ENCODE measurements at regions not wholly inside any gene's neighbourhood (a gene's known extent, or its start where the extent isn't known, plus 50 kb on each side); places are given as distances from the start of the nearest gene placed in this dataset.

DNA sequence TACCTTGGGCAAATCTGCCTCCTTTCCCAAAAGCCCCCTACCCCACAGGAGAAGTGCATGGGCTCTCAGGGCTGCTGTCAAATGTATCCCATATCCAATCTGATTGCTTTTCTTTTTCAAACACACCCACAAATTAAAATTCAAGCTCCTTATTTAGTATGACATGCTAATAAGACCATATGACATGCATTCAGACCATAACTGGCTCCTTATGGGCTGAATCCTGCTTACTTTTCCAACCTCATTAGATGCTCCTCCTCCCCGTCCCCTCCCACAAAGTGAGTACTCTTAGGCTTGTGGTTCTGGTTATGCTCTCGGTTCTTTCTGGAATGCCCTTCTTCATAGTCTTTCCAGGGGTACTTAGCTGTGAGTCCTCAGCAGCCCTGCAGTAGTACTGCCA lies 59.0 kb upstream of the TOM1L1 start:
- no peaks in the 10 kb centered on the region for H3K27me3 ChIP-seq (ENCODE audit: insufficient read depth, low read depth)
- H3K36me3 ChIP-seq (ENCODE audit: insufficient read depth) = no peaks in the 10 kb centered on the region
- H2AFZ ChIP-seq (ENCODE audit: low read depth) = no peak overlapping the region
- H3K27ac ChIP-seq = no peak overlapping the region
- H4K20me1 ChIP-seq (ENCODE audit: insufficient read depth) = no peaks in the 10 kb centered on the region
- H3K9ac ChIP-seq = no peak overlapping the region
- H3K4me1 ChIP-seq (ENCODE audit: low read depth, poor library complexity, severe bottlenecking) = no peaks in the 10 kb centered on the region
- TF ChIP-seq CTCF (conservative IDR thresholded peaks at IDR 0.05; ENCODE audit: low read depth, low read length) = no peak
- no peaks in the 10 kb centered on the region for H3K79me2 ChIP-seq (ENCODE audit: insufficient read depth, low read depth)
- H3K4me3 ChIP-seq (IDR thresholded peaks at IDR 0.05; ENCODE audit: insufficient read depth, low read depth, low read length) = no peak overlapping the region
- no peak overlapping the region for H3K4me2 ChIP-seq

DNA sequence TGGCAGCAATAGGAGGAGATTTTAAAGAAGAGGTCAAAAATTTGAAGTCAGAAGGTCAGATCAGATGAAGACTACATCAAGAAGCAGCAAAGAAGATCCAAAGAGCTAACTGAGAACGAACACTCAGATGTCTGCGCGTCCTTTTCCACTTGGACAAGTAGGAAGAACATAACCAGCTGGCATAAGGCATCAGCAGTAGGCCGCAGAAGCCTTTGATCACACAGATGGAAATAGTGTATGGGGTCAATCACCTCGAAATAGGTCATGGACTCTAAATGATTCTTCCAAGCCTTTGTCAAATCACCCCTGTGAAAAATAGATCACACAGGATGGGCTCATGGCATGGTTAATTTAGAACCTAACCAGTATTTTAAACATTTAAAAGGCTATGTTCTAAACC lies 56.4 kb upstream of the TOM1L1 start:
- H3K4me1 ChIP-seq (ENCODE audit: low read depth, poor library complexity, severe bottlenecking) = no peaks in the 10 kb centered on the region
- no peaks in the 10 kb centered on the region for H3K79me2 ChIP-seq (ENCODE audit: insufficient read depth, low read depth)
- no peak for TF ChIP-seq CTCF (conservative IDR thresholded peaks at IDR 0.05; ENCODE audit: low read depth, low read length)
- H3K27me3 ChIP-seq (ENCODE audit: insufficient read depth, low read depth) = no peaks in the 10 kb centered on the region
- no peaks in the 10 kb centered on the region for H4K20me1 ChIP-seq (ENCODE audit: insufficient read depth)
- H3K9ac ChIP-seq = no peak overlapping the region
- no peak overlapping the region for H3K27ac ChIP-seq
- no peaks in the 10 kb centered on the region for H3K36me3 ChIP-seq (ENCODE audit: insufficient read depth)
- no peak overlapping the region for H2AFZ ChIP-seq (ENCODE audit: low read depth)
- no peak overlapping the region for H3K4me3 ChIP-seq (IDR thresholded peaks at IDR 0.05; ENCODE audit: insufficient read depth, low read depth, low read length)
- no peak overlapping the region for H3K4me2 ChIP-seq

DNA sequence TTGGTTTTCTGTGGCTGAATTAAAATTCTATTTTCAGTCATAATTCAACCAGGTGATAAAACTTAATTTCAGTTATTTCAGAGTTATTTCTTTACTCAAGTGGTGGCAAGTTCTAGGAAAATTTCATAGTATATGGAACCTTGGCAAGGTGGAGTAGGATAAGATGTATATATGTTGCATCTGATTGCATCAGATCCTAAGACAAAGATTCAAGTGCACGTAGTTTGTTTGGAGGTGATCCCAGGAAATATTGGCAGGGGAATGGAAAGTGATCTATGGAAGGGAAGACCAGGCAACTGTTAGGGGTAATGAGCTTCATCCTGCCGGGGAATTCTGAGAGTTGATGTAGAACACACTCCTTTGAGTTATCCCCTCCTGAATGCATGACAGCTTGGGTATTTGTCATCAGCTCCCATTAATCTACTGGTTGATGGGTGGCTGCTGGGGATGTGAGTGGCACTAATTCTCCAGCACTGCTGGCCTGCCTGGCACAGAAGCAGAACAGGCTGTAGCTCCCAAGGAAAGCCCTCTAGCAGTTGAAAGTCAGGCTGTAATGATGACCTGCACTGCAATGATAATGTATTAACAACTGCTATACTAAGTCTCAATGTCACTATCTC lies 52.2 kb upstream of the TOM1L1 start:
- Histone ChIP-seq H3K4me3 (IDR thresholded peaks at IDR 0.05; ENCODE audit: insufficient read depth, low read depth, low read length) (no peak overlapping the region), H3K79me2 (ENCODE audit: insufficient read depth, low read depth) (no peaks in the 10 kb centered on the region), H2AFZ (ENCODE audit: low read depth) (no peak overlapping the region), H3K9ac (no peak overlapping the region), H3K27ac (no peak overlapping the region), H3K36me3 (ENCODE audit: insufficient read depth) (no peaks in the 10 kb centered on the region), H3K27me3 (ENCODE audit: insufficient read depth, low read depth) (no peaks in the 10 kb centered on the region), H3K4me1 (ENCODE audit: low read depth, poor library complexity, severe bottlenecking) (no peaks in the 10 kb centered on the region), H4K20me1 (ENCODE audit: insufficient read depth) (no peaks in the 10 kb centered on the region), H3K4me2 (no peak overlapping the region)
- no peak for TF ChIP-seq CTCF (conservative IDR thresholded peaks at IDR 0.05; ENCODE audit: low read depth, low read length)

DNA sequence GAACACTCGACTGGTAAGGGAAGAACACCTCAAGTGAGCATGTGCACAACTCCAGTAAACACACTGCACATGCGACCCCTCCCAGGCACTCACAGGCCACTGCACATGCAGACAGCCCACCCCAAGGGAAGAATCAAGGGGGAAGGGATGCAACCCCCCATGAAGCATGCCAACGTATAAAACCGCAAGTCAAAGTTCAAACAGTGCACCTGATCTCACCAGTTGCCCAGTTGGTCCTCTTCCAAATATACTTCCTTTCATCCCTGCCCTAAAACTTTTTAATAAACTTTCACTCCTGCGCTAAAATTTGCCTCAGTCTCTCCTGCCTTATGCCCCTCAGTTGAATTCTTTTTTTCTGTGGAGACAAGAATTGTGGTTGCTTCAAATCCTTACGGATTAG lies 51.0 kb upstream of the TOM1L1 start:
- Histone ChIP-seq H3K4me1 (ENCODE audit: low read depth, poor library complexity, severe bottlenecking) (no peaks in the 10 kb centered on the region), H3K4me2 (no peak overlapping the region), H3K27me3 (ENCODE audit: insufficient read depth, low read depth) (no peaks in the 10 kb centered on the region), H4K20me1 (ENCODE audit: insufficient read depth) (no peaks in the 10 kb centered on the region), H3K9ac (no peak overlapping the region), H3K36me3 (ENCODE audit: insufficient read depth) (no peaks in the 10 kb centered on the region), H2AFZ (ENCODE audit: low read depth) (no peak overlapping the region), H3K27ac (no peak overlapping the region), H3K79me2 (ENCODE audit: insufficient read depth, low read depth) (no peaks in the 10 kb centered on the region), H3K4me3 (IDR thresholded peaks at IDR 0.05; ENCODE audit: insufficient read depth, low read depth, low read length) (no peak overlapping the region)
- no peak for TF ChIP-seq CTCF (conservative IDR thresholded peaks at IDR 0.05; ENCODE audit: low read depth, low read length)

All from KMS-11 (cell line).